NCI-H2081 (cell line): ENCODE measurements at regions not wholly inside any gene's neighbourhood (a gene's known extent, or its start where the extent isn't known, plus 50 kb on each side); places are given as distances from the start of the nearest gene placed in this dataset.
A peak's percentile ranks its signal among the peaks of the same experiment; 100 is the strongest.

ENCODE experiments used
- DNase-seq, 2 experiments: peaks; one replicate each; lab custom pipeline; 2025; lab: John Stamatoyannopoulos, UW

- no peak for DNase-seq
Observed at GRCh38 chr7:21364801-21365271, 63.0 kb upstream of the SP4 start.

GRCh38 chr7:21365866-21366624, 61.8 kb upstream of the SP4 start:
- peak; percentile 30 to 76 for DNase-seq

GRCh38 chr7:21367081-21367480, 60.8 kb upstream of the SP4 start:
- DNase-seq: peak; percentile 53 to 78

GRCh38 chr7:21367537-21367936, 60.3 kb upstream of the SP4 start:
- no peak for DNase-seq

GRCh38 chr7:21368317-21368716, 59.6 kb upstream of the SP4 start:
- DNase-seq: no peak

GRCh38 chr7:21370283-21370982, 57.5 kb upstream of the SP4 start:
- DNase-seq: peak in 1 of 2 experiments; percentile 52

GRCh38 chr7:21371360-21371759, 56.5 kb upstream of the SP4 start:
- no peak for DNase-seq

GRCh38 chr7:21373031-21373430, 54.9 kb upstream of the SP4 start:
- no peak for DNase-seq

- no peak for DNase-seq
Observed at GRCh38 chr7:21374134-21374533, 53.7 kb upstream of the SP4 start.

- no peak for DNase-seq
Observed at GRCh38 chr7:21377545-21377944, 50.3 kb upstream of the SP4 start.
